ENCODE measurements at regions not wholly inside any gene's neighbourhood (a gene's known extent, or its start where the extent isn't known, plus 50 kb on each side); places are given as distances from the start of the nearest gene placed in this dataset.

GRCh38 chr20:57048027-57048869 lies 218.2 kb downstream of the BMP7 start:
- Histone ChIP-seq H3K36me3 (ENCODE audit: control insufficient read depth in 1 of 2, insufficient read depth in 2 of 2, low read length in 2 of 2) (no peaks in the 10 kb centered on the region), H3K18ac (ENCODE audit: low read length) (no peak overlapping the region), H3K27me3 (ENCODE audit: insufficient read depth, low read length) (no peaks in the 10 kb centered on the region), H3K4me1 (ENCODE audit: control insufficient read depth in 1 of 2, insufficient read depth in 2 of 2, low read length in 2 of 2) (peaks cover 14% of the 10 kb centered on the region in 2 experiments), H2BK120ac (ENCODE audit: insufficient read depth, low read length, poor library complexity) (no peak overlapping the region), H2AK5ac (ENCODE audit: low read length) (no peak overlapping the region), H2BK12ac (ENCODE audit: low read length) (peak overlapping the region; percentile 25), H3K4me2 (ENCODE audit: low read length) (no peak overlapping the region), H3K79me1 (ENCODE audit: low read length) (peaks cover 3% of the 10 kb centered on the region), H3K14ac (ENCODE audit: low read length) (peak overlapping the region; percentile 7), H2BK5ac (ENCODE audit: low read depth, low read length, poor library complexity) (no peak overlapping the region), H3K4ac (ENCODE audit: low read depth, low read length) (no peak overlapping the region), H4K91ac (ENCODE audit: low read depth, low read length) (no peak overlapping the region), H3K9ac (ENCODE audit: low read length) (no peak overlapping the region), H3K79me2 (ENCODE audit: control insufficient read depth, insufficient read depth, low read length, poor library complexity) (no peaks in the 10 kb centered on the region), H3K23ac (ENCODE audit: low read length) (no peak overlapping the region), H3K4me3 (ENCODE audit: low read depth, low read length) (no peak overlapping the region), H4K8ac (ENCODE audit: low read depth, low read length) (no peak overlapping the region), H2AFZ (ENCODE audit: insufficient read depth, low read length, poor library complexity) (no peak overlapping the region), H3K27ac (ENCODE audit: low read depth, low read length) (no peak overlapping the region), H4K12ac (ENCODE audit: low read depth, low read length) (no peak overlapping the region), H3K9me3 (ENCODE audit: insufficient read depth, low read depth, low read length) (peaks cover 2% of the 10 kb centered on the region)
- DNase-seq, result peak; percentile 75 to 81
- WGBS (ENCODE audit: extremely low coverage, insufficient coverage, insufficient read length), result no CpG with 5 or more reads among the region's 14 CpGs

GRCh38 chr20:57049296-57049695 lies 217.1 kb downstream of the BMP7 start:
- no peak overlapping the region for H2AK5ac ChIP-seq (ENCODE audit: low read length)
- DNase-seq, result no peak
- H3K4ac ChIP-seq (ENCODE audit: low read depth, low read length), result no peak overlapping the region
- no CpG with 5 or more reads among the region's 10 CpGs for WGBS (ENCODE audit: extremely low coverage, insufficient coverage, insufficient read length)
- peaks cover 3% of the 10 kb centered on the region for H3K79me1 ChIP-seq (ENCODE audit: low read length)
- no peaks in the 10 kb centered on the region for H3K79me2 ChIP-seq (ENCODE audit: control insufficient read depth, insufficient read depth, low read length, poor library complexity)
- no peaks in the 10 kb centered on the region for H3K27me3 ChIP-seq (ENCODE audit: insufficient read depth, low read length)
- no peak overlapping the region for H3K23ac ChIP-seq (ENCODE audit: low read length)
- H3K4me2 ChIP-seq (ENCODE audit: low read length), result no peak overlapping the region
- H2AFZ ChIP-seq (ENCODE audit: insufficient read depth, low read length, poor library complexity), result no peak overlapping the region
- no peak overlapping the region for H3K4me3 ChIP-seq (ENCODE audit: low read depth, low read length)
- no peak overlapping the region for H3K18ac ChIP-seq (ENCODE audit: low read length)
- H3K14ac ChIP-seq (ENCODE audit: low read length), result no peak overlapping the region
- H2BK120ac ChIP-seq (ENCODE audit: insufficient read depth, low read length, poor library complexity), result no peak overlapping the region
- no peak overlapping the region for H2BK12ac ChIP-seq (ENCODE audit: low read length)
- H2BK5ac ChIP-seq (ENCODE audit: low read depth, low read length, poor library complexity), result no peak overlapping the region
- H3K4me1 ChIP-seq (ENCODE audit: control insufficient read depth in 1 of 2, insufficient read depth in 2 of 2, low read length in 2 of 2), result peaks cover 12% of the 10 kb centered on the region in 2 experiments
- H3K9me3 ChIP-seq (ENCODE audit: insufficient read depth, low read depth, low read length), result peaks cover 2% of the 10 kb centered on the region
- no peak overlapping the region for H4K8ac ChIP-seq (ENCODE audit: low read depth, low read length)
- no peak overlapping the region for H3K9ac ChIP-seq (ENCODE audit: low read length)
- peak overlapping the region; percentile 1 for H4K91ac ChIP-seq (ENCODE audit: low read depth, low read length)
- H3K36me3 ChIP-seq (ENCODE audit: control insufficient read depth in 1 of 2, insufficient read depth in 2 of 2, low read length in 2 of 2), result no peaks in the 10 kb centered on the region
- no peak overlapping the region for H4K12ac ChIP-seq (ENCODE audit: low read depth, low read length)
- H3K27ac ChIP-seq (ENCODE audit: low read depth, low read length), result no peak overlapping the region

- Histone ChIP-seq H3K4ac (ENCODE audit: low read depth, low read length) (no peak overlapping the region), H3K79me1 (ENCODE audit: low read length) (peaks cover 3% of the 10 kb centered on the region), H3K36me3 (ENCODE audit: control insufficient read depth in 1 of 2, insufficient read depth in 2 of 2, low read length in 2 of 2) (no peaks in the 10 kb centered on the region), H3K27me3 (ENCODE audit: insufficient read depth, low read length) (no peaks in the 10 kb centered on the region), H3K9me3 (ENCODE audit: insufficient read depth, low read depth, low read length) (no peaks in the 10 kb centered on the region), H3K23ac (ENCODE audit: low read length) (no peak overlapping the region), H4K8ac (ENCODE audit: low read depth, low read length) (no peak overlapping the region), H2AK5ac (ENCODE audit: low read length) (no peak overlapping the region), H2BK5ac (ENCODE audit: low read depth, low read length, poor library complexity) (no peak overlapping the region), H3K79me2 (ENCODE audit: control insufficient read depth, insufficient read depth, low read length, poor library complexity) (no peaks in the 10 kb centered on the region), H3K4me2 (ENCODE audit: low read length) (no peak overlapping the region), H2BK120ac (ENCODE audit: insufficient read depth, low read length, poor library complexity) (no peak overlapping the region), H3K14ac (ENCODE audit: low read length) (no peak overlapping the region), H4K91ac (ENCODE audit: low read depth, low read length) (no peak overlapping the region), H2AFZ (ENCODE audit: insufficient read depth, low read length, poor library complexity) (no peak overlapping the region), H4K12ac (ENCODE audit: low read depth, low read length) (no peak overlapping the region), H3K4me3 (ENCODE audit: low read depth, low read length) (no peak overlapping the region), H3K18ac (ENCODE audit: low read length) (no peak overlapping the region), H3K27ac (ENCODE audit: low read depth, low read length) (no peak overlapping the region), H3K4me1 (ENCODE audit: control insufficient read depth in 1 of 2, insufficient read depth in 2 of 2, low read length in 2 of 2) (peaks cover 12% of the 10 kb centered on the region in 2 experiments), H3K9ac (ENCODE audit: low read length) (no peak overlapping the region), H2BK12ac (ENCODE audit: low read length) (no peak overlapping the region)
- no CpG with 5 or more reads among the region's 4 CpGs for WGBS (ENCODE audit: extremely low coverage, insufficient coverage, insufficient read length)
- DNase-seq, result peak; percentile 48 to 63
These were observed 215.3 kb downstream of the BMP7 start for GRCh38 chr20:57051096-57051495.

GRCh38 chr20:57053067-57053466 lies 213.4 kb downstream of the BMP7 start:
- Histone ChIP-seq H3K4ac (ENCODE audit: low read depth, low read length) (no peak overlapping the region), H3K18ac (ENCODE audit: low read length) (no peak overlapping the region), H4K91ac (ENCODE audit: low read depth, low read length) (no peak overlapping the region), H2BK120ac (ENCODE audit: insufficient read depth, low read length, poor library complexity) (no peak overlapping the region), H3K23ac (ENCODE audit: low read length) (peak overlapping the region; percentile 67), H4K8ac (ENCODE audit: low read depth, low read length) (no peak overlapping the region), H2BK12ac (ENCODE audit: low read length) (no peak overlapping the region), H2AFZ (ENCODE audit: insufficient read depth, low read length, poor library complexity) (no peak overlapping the region), H3K27me3 (ENCODE audit: insufficient read depth, low read length) (no peaks in the 10 kb centered on the region), H3K79me2 (ENCODE audit: control insufficient read depth, insufficient read depth, low read length, poor library complexity) (no peaks in the 10 kb centered on the region), H2BK5ac (ENCODE audit: low read depth, low read length, poor library complexity) (no peak overlapping the region), H4K12ac (ENCODE audit: low read depth, low read length) (no peak overlapping the region), H3K9me3 (ENCODE audit: insufficient read depth, low read depth, low read length) (no peaks in the 10 kb centered on the region), H3K9ac (ENCODE audit: low read length) (no peak overlapping the region), H3K4me3 (ENCODE audit: low read depth, low read length) (no peak overlapping the region), H3K79me1 (ENCODE audit: low read length) (no peaks in the 10 kb centered on the region), H3K27ac (ENCODE audit: low read depth, low read length) (no peak overlapping the region), H3K14ac (ENCODE audit: low read length) (no peak overlapping the region), H3K4me1 (ENCODE audit: control insufficient read depth in 1 of 2, insufficient read depth in 2 of 2, low read length in 2 of 2) (peaks cover 3 to 6% of the 10 kb centered on the region in 2 experiments), H2AK5ac (ENCODE audit: low read length) (no peak overlapping the region), H3K36me3 (ENCODE audit: control insufficient read depth in 1 of 2, insufficient read depth in 2 of 2, low read length in 2 of 2) (no peaks in the 10 kb centered on the region), H3K4me2 (ENCODE audit: low read length) (no peak overlapping the region)
- no CpG with 5 or more reads among the region's 5 CpGs for WGBS (ENCODE audit: extremely low coverage, insufficient coverage, insufficient read length)
- DNase-seq, result no peak
